Activated CD8-positive, alpha-beta T cell treated with anti-CD3 and anti-CD28 coated beads, Interleukin-2, amount 10 ng/mL, durations not matched to agents 7 days and 5 days (primary cell): ENCODE measurements at regions not wholly inside any gene's neighbourhood (a gene's known extent, or its start where the extent isn't known, plus 50 kb on each side); places are given as distances from the start of the nearest gene placed in this dataset. TPM values are rescaled to one million over a fixed set of nuclear protein-coding genes. Genes with fewer than 3 reads are reported as not detected.
"Not testable (repeated sequence)": the region's sequence is repeated elsewhere in the genome, so short reads cannot be mapped to it uniquely, and the experiment has no call there.

Experiments used
- ATAC-seq: fragments of 150-1000 bp; cut with Tn5 transposase; one replicate; pipeline ENCODE4 v1.10.0; 2021; ENCODE audit warnings: moderate library complexity
- CTCF ChIA-PET: fragments of 350-600 bp; sonication (Branson Sonifier 250); formaldehyde crosslinking; loops from one replicate; lab custom pipeline; 2021; ENCODE audit warnings: antibody characterized with exemption; lab: Charles Lee
- POLR2A ChIA-PET: fragments of 350-600 bp; sonication (Branson Sonifier 250); formaldehyde crosslinking; loops from one replicate; lab custom pipeline; 2021; ENCODE audit warnings: antibody characterized with exemption; lab: Charles Lee
- DNase-seq: peaks from one replicate; pipeline ENCODE4 v3.0.0-alpha.2; 2020
- H3K27ac Mint-ChIP-seq: one replicate; pipeline ENCODE4 v1.8.0; 2021; ENCODE audit warnings: mild to moderate bottlenecking, mixed read lengths
- H3K27me3 Mint-ChIP-seq: one replicate; pipeline ENCODE4 v1.8.0; 2021; ENCODE audit warnings: low read depth, mixed read lengths
- H3K36me3 Mint-ChIP-seq: one replicate; pipeline ENCODE4 v1.8.0; 2021; ENCODE audit warnings: low read depth, mixed read lengths
- H3K4me1 Mint-ChIP-seq: one replicate; pipeline ENCODE4 v1.8.0; 2021; ENCODE audit warnings: low read depth, mixed read lengths
- H3K4me3 Mint-ChIP-seq: one replicate; pipeline ENCODE4 v1.8.0; 2021; ENCODE audit warnings: mild to moderate bottlenecking, mixed read lengths
- H3K9me3 Mint-ChIP-seq: one replicate; pipeline ENCODE4 v1.8.0; 2022; ENCODE audit warnings: mixed read lengths; ENCODE audit not compliant: insufficient read depth
- microRNA-seq: library from miRNA; unstranded; fragments of <30 nt; microRNA quantifications from one replicate; pipeline ENCODE4 v1.2.0, GENCODE V29; 2022

DNA sequence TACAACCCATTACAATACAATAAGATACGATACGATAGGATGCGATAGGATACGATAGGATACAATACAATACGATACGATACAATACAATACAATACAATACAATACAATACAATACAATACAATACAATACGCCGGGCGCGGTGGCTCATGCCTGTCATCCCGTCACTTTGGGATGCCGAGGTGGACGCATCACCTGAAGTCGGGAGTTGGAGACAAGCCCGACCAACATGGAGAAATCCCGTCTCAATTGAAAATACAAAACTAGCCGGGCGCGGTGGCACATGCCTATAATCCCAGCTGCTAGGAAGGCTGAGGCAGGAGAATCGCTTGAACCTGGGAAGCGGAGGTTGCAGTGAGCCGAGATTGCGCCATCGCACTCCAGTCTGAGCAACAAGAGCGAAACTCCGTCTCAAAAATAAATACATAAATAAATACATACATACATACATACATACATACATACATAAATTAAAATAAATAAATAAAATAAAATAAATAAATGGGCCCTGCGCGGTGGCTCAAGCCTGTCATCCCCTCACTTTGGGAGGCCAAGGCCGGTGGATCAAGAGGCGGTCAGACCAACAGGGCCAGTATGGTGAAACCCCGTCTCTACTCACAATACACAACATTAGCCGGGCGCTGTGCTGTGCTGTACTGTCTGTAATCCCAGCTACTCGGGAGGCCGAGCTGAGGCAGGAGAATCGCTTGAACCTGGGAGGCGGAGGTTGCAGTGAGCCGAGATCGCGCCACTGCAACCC lies 2275.6 kb upstream of the TPTE start:
- H3K27ac Mint-ChIP-seq, H3K9me3 Mint-ChIP-seq, H3K27me3 Mint-ChIP-seq, H3K36me3 Mint-ChIP-seq, H3K4me1 Mint-ChIP-seq, DNase-seq, CTCF ChIA-PET, POLR2A ChIA-PET, H3K4me3 Mint-ChIP-seq: not testable (repeated sequence)
- peak; percentile 80 for ATAC-seq

GRCh38 chr21:8251701-8252100 lies 2269.7 kb upstream of the TPTE start:
- ATAC-seq, H3K4me1 Mint-ChIP-seq, POLR2A ChIA-PET, DNase-seq, H3K27me3 Mint-ChIP-seq, H3K4me3 Mint-ChIP-seq, CTCF ChIA-PET, H3K9me3 Mint-ChIP-seq, H3K27ac Mint-ChIP-seq, H3K36me3 Mint-ChIP-seq: not testable (repeated sequence)

DNA sequence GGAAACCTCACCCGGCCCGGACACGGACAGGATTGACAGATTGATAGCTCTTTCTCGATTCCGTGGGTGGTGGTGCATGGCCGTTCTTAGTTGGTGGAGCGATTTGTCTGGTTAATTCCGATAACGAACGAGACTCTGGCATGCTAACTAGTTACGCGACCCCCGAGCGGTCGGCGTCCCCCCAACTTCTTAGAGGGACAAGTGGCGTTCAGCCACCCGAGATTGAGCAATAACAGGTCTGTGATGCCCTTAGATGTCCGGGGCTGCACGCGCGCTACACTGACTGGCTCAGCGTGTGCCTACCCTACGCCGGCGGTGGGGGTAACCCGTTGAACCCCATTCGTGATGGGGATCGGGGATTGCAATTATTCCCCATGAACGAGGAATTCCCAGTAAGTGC lies 2266.3 kb upstream of the TPTE start:
- POLR2A ChIA-PET, H3K36me3 Mint-ChIP-seq, H3K27me3 Mint-ChIP-seq, H3K4me1 Mint-ChIP-seq, H3K27ac Mint-ChIP-seq, H3K4me3 Mint-ChIP-seq, H3K9me3 Mint-ChIP-seq, CTCF ChIA-PET, ATAC-seq: not testable (repeated sequence)
- peak; percentile 19 for DNase-seq

GRCh38 chr21:8257083-8257799 lies 2264.1 kb upstream of the TPTE start:
- DNase-seq: peak; percentile 49
- H3K4me1 Mint-ChIP-seq, H3K27me3 Mint-ChIP-seq, H3K27ac Mint-ChIP-seq, CTCF ChIA-PET, H3K36me3 Mint-ChIP-seq, H3K9me3 Mint-ChIP-seq, ATAC-seq, H3K4me3 Mint-ChIP-seq, POLR2A ChIA-PET: not testable (repeated sequence)

GRCh38 chr21:8260065-8260627 lies 2261.2 kb upstream of the TPTE start:
- CTCF ChIA-PET, H3K4me1 Mint-ChIP-seq, H3K36me3 Mint-ChIP-seq, H3K27me3 Mint-ChIP-seq, DNase-seq, H3K9me3 Mint-ChIP-seq, H3K4me3 Mint-ChIP-seq, POLR2A ChIA-PET, H3K27ac Mint-ChIP-seq: not testable (repeated sequence)
- peak; percentile 55 for ATAC-seq

Small RNAs in the stretch of these regions (microRNA-seq; reads per million reads assigned to microRNA genes)
- not detected for gene MIR3648-1
- not detected for gene MIR3687-1
- not detected for gene MIR6724-1
- gene MIR6724-2: not detected
